Keratinocyte (primary cell): ENCODE measurements at regions not wholly inside any gene's neighbourhood (a gene's known extent, or its start where the extent isn't known, plus 50 kb on each side); places are given as distances from the start of the nearest gene placed in this dataset.

Experiments used
- DNase-seq: peaks from one replicate; pipeline ENCODE4 v3.0.0-alpha.2; 2011; ENCODE audit warnings: low read depth, missing footprints, low spot score
- FAIRE-seq: peaks from 2 replicates; lab custom pipeline; 2011; peaks lifted over from hg19 to GRCh38; lab: Jason Lieb, UNC
- H2AFZ ChIP-seq: 2 replicates; pipeline ENCODE4 v1.6.0; 2012; ENCODE audit warnings: low read length, control low read depth, inconsistent platforms; ENCODE audit not compliant: control insufficient read depth
- H3K27ac ChIP-seq: 2 replicates; pipeline ENCODE4 v1.5.1; 2011; ENCODE audit warnings: low read length; ENCODE audit not compliant: control insufficient read depth, insufficient read depth
- H3K27me3 ChIP-seq: 3 replicates; pipeline ENCODE4 v1.6.0; 2011; ENCODE audit warnings: low read length; ENCODE audit not compliant: control insufficient read depth, insufficient read depth; ENCODE audit errors: extremely low read depth
- H3K36me3 ChIP-seq, 2 experiments: 2 replicates in 1 of 2; 3 replicates in 1 of 2; pipeline ENCODE4 v1.5.1; 2011; ENCODE audit warnings: low read length in 2 of 2, mild to moderate bottlenecking in 1 of 2; ENCODE audit not compliant: control insufficient read depth in 2 of 2, insufficient read depth in 2 of 2; ENCODE audit errors: extremely low read depth in 1 of 2
- H3K4me1 ChIP-seq: 3 replicates; pipeline ENCODE4 v1.5.1; 2011; ENCODE audit warnings: low read length; ENCODE audit not compliant: control insufficient read depth, insufficient read depth; ENCODE audit errors: extremely low read depth
- H3K4me2 ChIP-seq: 3 replicates; pipeline ENCODE4 v1.6.0; 2011; ENCODE audit warnings: low read depth, low read length; ENCODE audit not compliant: control insufficient read depth, insufficient read depth; ENCODE audit errors: extremely low read depth
- H3K4me3 ChIP-seq, 3 experiments: fragments of 200-600 bp in 1 of 3; sonication (generic) in 1 of 3; 2 replicates in 2 of 3; 3 replicates in 1 of 3; pipeline ENCODE4 v1.5.1; 2011 to 2016; ENCODE audit warnings: low read length in 3 of 3, mild to moderate bottlenecking in 3 of 3, control low read depth in 2 of 3, inconsistent platforms in 1 of 3, low read depth in 1 of 3, mixed read lengths in 1 of 3, mixed run types in 1 of 3, moderate library complexity in 1 of 3; ENCODE audit not compliant: control insufficient read depth in 2 of 3, insufficient read depth in 2 of 3; ENCODE audit errors: extremely low read depth in 1 of 3
- H3K79me2 ChIP-seq: 2 replicates; pipeline ENCODE4 v1.6.0; 2012; ENCODE audit warnings: low read length; ENCODE audit not compliant: control insufficient read depth, insufficient read depth
- H3K9ac ChIP-seq: 3 replicates; pipeline ENCODE4 v1.6.0; 2011; ENCODE audit warnings: low read length; ENCODE audit not compliant: control insufficient read depth, insufficient read depth; ENCODE audit errors: extremely low read depth
- H3K9me1 ChIP-seq: 3 replicates; pipeline ENCODE4 v1.6.0; 2011; ENCODE audit warnings: low read length; ENCODE audit not compliant: control insufficient read depth, insufficient read depth; ENCODE audit errors: extremely low read depth
- H3K9me3 ChIP-seq: 2 replicates; pipeline ENCODE4 v1.5.1; 2012; ENCODE audit warnings: low read depth, low read length; ENCODE audit not compliant: control insufficient read depth
- H4K20me1 ChIP-seq: 3 replicates; pipeline ENCODE4 v1.6.0; 2011; ENCODE audit warnings: low read length; ENCODE audit not compliant: control insufficient read depth, insufficient read depth; ENCODE audit errors: extremely low read depth
- CTCF ChIP-seq, 3 experiments: IDR thresholded peaks in 1 of 3; conservative IDR thresholded peaks in 1 of 3; optimal IDR thresholded peaks in 1 of 3; 2 replicates in 2 of 3; 3 replicates in 1 of 3; pipeline versions ENCODE3 to v1.5.1; 2011; ENCODE audit warnings: low read length in 3 of 3, mild to moderate bottlenecking in 3 of 3, moderate library complexity in 2 of 3, control low read depth in 1 of 3, inconsistent platforms in 1 of 3; ENCODE audit not compliant: insufficient read depth in 2 of 3; ENCODE audit errors: extremely low read depth in 1 of 3
- EZH2 ChIP-seq: IDR thresholded peaks from one replicate; pipeline ENCODE4 v1.6.1; 2012; ENCODE audit warnings: inconsistent platforms, mild to moderate bottlenecking, low read length, moderate library complexity
- dilution Hi-C: fragments of 300-500 bp; cut with MboI; formaldehyde crosslinking; loops from one replicate; pipeline ENCODE4 v1.7.0; 2020; ENCODE audit warnings: low sequenced_read_pairs; ENCODE audit not compliant: extremely low pct_ligation_motif_present

GRCh38 chr13:44242766-44243165 lies 130.9 kb upstream of the SERP2 start:
- H3K9ac ChIP-seq, result no peak overlapping the region
- FAIRE-seq (no peak), DNase-seq (no peak)
- H3K9me3 ChIP-seq, result no peaks in the 10 kb centered on the region
- H4K20me1 ChIP-seq, result no peaks in the 10 kb centered on the region
- no peak overlapping the region for H3K27ac ChIP-seq
- H3K36me3 ChIP-seq, result no peaks in the 10 kb centered on the region
- TF ChIP-seq EZH2, result no peak
- no peak overlapping the region for H2AFZ ChIP-seq
- dilution Hi-C loops, result no loop called here
- H3K27me3 ChIP-seq, result no peaks in the 10 kb centered on the region
- no peaks in the 10 kb centered on the region for H3K9me1 ChIP-seq
- no peaks in the 10 kb centered on the region for H3K79me2 ChIP-seq
- no peak overlapping the region for H3K4me3 ChIP-seq
- H3K4me2 ChIP-seq, result no peak overlapping the region
- H3K4me1 ChIP-seq, result peaks cover 17% of the 10 kb centered on the region

GRCh38 chr13:44243198-44243857 lies 130.3 kb upstream of the SERP2 start:
- Histone ChIP-seq H3K4me3 (no peak overlapping the region), H3K9me1 (no peaks in the 10 kb centered on the region), H4K20me1 (no peaks in the 10 kb centered on the region), H3K9me3 (no peaks in the 10 kb centered on the region), H3K27ac (peak overlapping the region; percentile 17), H2AFZ (no peak overlapping the region), H3K4me2 (no peak overlapping the region), H3K4me1 (peaks cover 12% of the 10 kb centered on the region), H3K9ac (no peak overlapping the region), H3K79me2 (no peaks in the 10 kb centered on the region), H3K36me3 (no peaks in the 10 kb centered on the region), H3K27me3 (no peaks in the 10 kb centered on the region)
- FAIRE-seq (peak; percentile 51), DNase-seq (peak; percentile 36)
- dilution Hi-C loops, result no loop called here
- peak; percentile 45 to 77 (median 48) for TF ChIP-seq CTCF (optimal IDR thresholded peaks at IDR 0.05 in 1 of 3, IDR thresholded peaks at IDR 0.05 in 1 of 3, conservative IDR thresholded peaks at IDR 0.05 in 1 of 3; ENCODE audit: extremely low read depth in 1 of 3, insufficient read depth in 2 of 3, low read length in 3 of 3)
- TF ChIP-seq EZH2, result no peak

- Histone ChIP-seq H3K9ac (no peak overlapping the region), H2AFZ (no peak overlapping the region), H3K36me3 (no peaks in the 10 kb centered on the region), H3K27me3 (no peaks in the 10 kb centered on the region), H4K20me1 (no peaks in the 10 kb centered on the region), H3K4me3 (no peak overlapping the region), H3K9me1 (no peaks in the 10 kb centered on the region), H3K9me3 (no peaks in the 10 kb centered on the region), H3K27ac (no peak overlapping the region), H3K4me2 (no peak overlapping the region), H3K4me1 (peaks cover 8% of the 10 kb centered on the region), H3K79me2 (no peaks in the 10 kb centered on the region)
- FAIRE-seq (peak; percentile 5), DNase-seq (no peak)
- TF ChIP-seq EZH2 (no peak), CTCF (optimal IDR thresholded peaks at IDR 0.05 in 1 of 3, IDR thresholded peaks at IDR 0.05 in 1 of 3, conservative IDR thresholded peaks at IDR 0.05 in 1 of 3; ENCODE audit: extremely low read depth in 1 of 3, insufficient read depth in 2 of 3, low read length in 3 of 3) (no peak)
- dilution Hi-C loops, result no loop called here
Measured at GRCh38 chr13:44244288-44244687, 129.3 kb upstream of the SERP2 start.
